Fibroblast of gingiva (primary cell): ENCODE measurements at regions not wholly inside any gene's neighbourhood (a gene's known extent, or its start where the extent isn't known, plus 50 kb on each side); places are given as distances from the start of the nearest gene placed in this dataset.
"Not testable (repeated sequence)": the region's sequence is repeated elsewhere in the genome, so short reads cannot be mapped to it uniquely, and the experiment has no call there.

ENCODE experiments used
- DNase-seq: peaks from one replicate; pipeline ENCODE4 v3.0.0-alpha.2; 2011; ENCODE audit warnings: low read depth

DNA sequence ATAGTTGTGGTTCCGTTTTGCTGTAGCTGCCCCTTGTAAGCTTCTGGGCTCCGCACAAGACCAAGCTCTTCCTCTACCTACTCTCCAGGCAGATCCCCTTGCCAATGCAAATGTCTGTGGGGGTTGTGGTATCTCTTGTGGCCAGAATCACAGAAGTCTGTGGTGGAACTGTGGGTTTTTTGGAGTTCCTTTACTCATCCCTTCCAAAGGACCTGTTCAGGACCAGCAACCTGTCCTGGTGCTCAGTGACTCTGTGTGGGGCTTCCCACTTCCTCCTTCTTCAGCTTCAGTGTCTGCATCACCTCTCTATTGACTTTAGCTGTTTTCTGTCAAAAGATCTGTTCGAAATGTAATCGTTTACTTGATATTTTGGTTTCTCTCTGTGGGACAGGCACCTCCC lies 441.3 kb upstream of the ADAMTSL1 start:
- no peak for DNase-seq

GRCh38 chr9:18036422-18037187 lies 437.3 kb upstream of the ADAMTSL1 start:
- DNase-seq, result no peak

GRCh38 chr9:18037981-18038380 lies 436.0 kb upstream of the ADAMTSL1 start:
- DNase-seq, result no peak

GRCh38 chr9:18040327-18040726 lies 433.6 kb upstream of the ADAMTSL1 start:
- DNase-seq, result no peak

DNA sequence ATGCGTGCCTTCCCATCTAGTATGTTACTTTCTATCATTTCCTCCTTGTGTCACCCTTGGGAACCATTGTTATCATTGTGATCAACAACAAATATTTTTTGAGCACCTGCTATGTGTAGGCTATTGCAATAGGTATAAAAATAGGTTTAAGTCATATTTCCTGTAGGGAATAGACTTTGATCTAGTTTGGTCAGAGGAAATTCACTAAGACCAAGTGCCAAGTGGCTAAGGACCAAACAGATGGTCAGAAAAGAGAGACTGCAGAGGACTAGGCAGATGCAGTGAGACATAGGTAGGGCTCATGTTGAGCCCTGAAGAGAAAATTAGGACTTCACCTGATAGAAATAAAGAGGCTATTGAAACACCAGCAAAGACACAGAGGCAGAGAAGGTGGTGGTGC lies 430.0 kb upstream of the ADAMTSL1 start:
- no peak for DNase-seq

DNA sequence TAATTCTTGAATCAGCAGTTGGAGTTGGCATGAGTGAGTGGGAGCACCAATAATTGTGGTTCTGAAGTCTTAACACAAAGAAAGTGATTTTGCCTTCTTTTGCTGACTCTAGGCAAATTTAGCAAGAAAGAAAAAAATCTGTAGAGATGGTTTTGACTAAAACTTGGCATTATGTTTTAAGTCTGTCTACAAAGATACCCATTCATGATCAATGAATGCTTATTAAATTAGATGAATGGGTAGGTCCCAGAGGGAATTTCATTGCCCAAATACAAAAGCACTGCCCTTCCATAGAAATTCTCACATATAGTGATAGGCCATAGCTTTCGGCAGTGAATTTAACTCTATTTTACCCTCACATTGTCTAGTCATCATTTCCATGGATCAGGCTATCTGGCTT lies 428.6 kb upstream of the ADAMTSL1 start:
- no peak for DNase-seq

- no peak for DNase-seq
Measured at GRCh38 chr9:18046068-18046467, 427.9 kb upstream of the ADAMTSL1 start.

- DNase-seq, result no peak
Measured at GRCh38 chr9:18051638-18052037, 422.3 kb upstream of the ADAMTSL1 start.

- DNase-seq, result no peak
Measured at GRCh38 chr9:18052060-18052459, 421.9 kb upstream of the ADAMTSL1 start.

- no peak for DNase-seq
Measured at GRCh38 chr9:18056269-18056992, 417.5 kb upstream of the ADAMTSL1 start.

DNA sequence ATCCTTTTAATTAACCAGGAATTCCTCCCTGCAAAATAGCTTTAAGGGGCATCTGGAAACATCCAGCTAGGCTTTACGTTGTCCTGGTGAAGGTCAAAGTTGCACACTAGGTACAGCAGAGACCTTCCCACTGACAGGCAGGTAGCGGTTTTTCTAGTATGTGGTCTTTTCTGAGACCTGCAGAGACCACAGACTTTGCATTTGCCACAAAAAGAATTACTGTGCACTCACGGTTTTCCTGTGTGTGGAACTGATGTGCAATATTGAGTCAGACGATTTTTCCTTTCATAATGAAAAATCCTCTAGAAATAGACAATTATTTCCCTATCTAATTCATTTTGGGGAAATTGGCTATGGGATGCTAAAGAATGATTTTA lies 417.0 kb upstream of the ADAMTSL1 start:
- DNase-seq, result no peak

GRCh38 chr9:18058564-18059442 lies 415.1 kb upstream of the ADAMTSL1 start:
- DNase-seq, result no peak

DNA sequence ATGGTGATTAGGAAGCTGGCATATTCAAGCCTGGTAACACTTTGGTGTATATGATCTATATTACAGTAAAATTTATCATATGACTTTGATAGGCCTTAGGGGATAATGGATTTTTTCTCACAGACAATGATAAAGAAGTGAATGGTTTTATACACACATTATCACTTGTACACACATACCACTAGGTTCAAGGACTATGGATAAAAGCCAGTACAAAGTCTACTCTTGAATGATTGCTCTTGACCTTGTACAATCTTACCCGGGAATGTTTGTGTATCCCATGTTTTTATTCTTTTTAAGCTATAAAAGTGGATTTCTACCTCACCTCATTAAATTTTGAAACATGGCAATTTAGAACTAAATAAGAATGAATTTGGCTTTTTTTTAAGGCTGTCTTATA lies 414.5 kb upstream of the ADAMTSL1 start:
- DNase-seq, result no peak

DNA sequence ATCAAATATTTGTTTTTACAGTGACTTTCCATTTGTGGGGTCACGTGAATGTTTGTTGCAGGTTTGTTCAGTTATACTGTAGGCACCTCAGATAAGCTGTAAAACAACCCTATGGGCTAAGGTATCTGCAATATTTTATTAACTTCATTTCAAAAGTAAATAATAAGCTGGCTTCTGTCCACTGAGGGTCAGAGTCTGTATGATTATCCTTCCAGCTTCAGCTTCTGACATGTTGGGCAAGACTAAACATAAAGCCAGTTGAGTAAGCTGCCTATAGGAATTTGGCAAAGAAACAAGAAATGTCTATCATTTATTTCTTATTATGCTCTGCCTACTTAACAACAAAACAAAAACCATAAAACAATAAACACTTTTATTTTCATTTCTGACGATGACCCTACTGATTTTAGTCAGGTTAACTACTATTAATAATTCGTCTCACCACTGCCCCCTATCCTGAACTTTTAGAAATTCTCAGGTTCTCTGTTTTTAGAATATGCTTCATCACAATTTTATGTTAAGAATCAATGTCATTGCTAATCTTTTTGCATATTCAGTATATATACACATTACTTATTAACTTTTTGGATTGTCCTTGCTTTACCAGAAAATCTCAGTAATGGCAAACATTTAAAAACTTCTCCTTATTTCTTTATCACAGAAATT lies 413.6 kb upstream of the ADAMTSL1 start:
- no peak for DNase-seq

GRCh38 chr9:18061332-18061731 lies 412.6 kb upstream of the ADAMTSL1 start:
- no peak for DNase-seq

DNA sequence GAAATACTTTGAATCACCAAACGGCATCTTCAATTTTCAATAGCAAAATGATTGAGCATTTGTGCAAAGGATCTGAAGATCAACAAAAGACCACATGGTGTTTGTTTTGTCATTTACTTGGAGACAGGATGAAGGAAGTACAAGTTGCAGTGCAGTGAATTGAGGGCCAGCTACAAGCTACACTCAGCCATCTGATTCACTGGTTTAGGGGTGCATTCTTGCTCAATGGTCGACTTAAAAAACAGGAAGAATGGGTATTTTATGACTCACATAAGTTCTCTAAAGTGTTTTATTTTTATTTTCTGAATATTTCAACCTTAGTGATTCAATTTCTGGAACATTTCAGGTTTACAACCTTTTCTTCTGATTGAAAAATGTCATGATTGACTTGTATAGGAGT lies 412.1 kb upstream of the ADAMTSL1 start:
- DNase-seq, result no peak

DNA sequence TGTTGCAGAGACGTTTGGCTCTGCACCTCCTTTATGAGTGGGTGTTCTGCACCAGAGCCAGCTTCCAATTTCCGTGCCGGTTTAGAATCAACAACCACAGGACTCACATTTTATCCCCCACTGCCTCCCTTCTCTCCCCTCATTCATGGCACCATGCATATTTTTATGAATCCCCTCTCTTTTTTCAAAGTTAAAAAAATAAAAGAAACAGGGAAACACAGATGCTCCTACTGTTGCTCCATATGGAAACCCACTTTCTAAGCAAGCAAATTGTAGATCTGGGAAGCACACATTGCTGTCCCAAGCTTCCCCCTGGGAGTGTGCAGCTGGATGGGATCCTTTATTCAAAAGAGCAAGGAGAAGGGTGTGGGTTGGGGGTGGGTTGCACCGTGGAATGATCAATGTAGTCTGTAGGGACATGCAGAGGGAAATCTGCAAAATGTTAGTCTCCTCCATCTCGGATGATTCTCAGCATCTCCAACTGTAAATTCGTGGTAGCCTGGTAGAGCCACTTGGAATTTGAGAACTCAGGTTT lies 410.0 kb upstream of the ADAMTSL1 start:
- no peak for DNase-seq

GRCh38 chr9:18066608-18067007 lies 407.3 kb upstream of the ADAMTSL1 start:
- DNase-seq, result not testable (repeated sequence)

DNA sequence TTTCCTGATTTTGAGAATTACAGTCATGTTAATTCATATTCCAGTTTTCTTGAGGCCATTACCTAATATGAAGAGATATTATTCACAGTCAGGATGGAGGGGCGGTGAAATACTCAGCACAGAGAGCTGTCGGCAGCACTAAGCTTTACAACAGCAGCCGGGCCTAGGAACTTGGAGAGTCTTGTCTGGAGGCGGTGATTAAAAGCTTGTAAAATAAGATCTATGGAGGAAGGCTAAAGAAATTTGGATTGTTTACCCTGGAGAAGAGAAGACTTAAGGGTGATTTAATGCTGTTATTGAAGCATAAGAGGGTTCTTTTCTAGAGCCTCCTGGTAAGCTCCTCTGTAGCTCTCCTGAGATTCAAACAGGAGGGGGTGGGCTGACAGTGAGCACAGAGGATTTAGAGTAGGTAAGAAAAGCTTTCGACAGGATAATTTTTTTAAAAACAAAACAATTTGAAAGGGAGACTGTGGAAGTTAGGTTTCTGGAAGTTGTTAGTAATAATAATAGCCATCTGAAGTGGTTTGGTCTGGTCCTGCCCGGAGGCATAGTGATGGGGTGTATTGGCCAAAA lies 406.3 kb upstream of the ADAMTSL1 start:
- no peak for DNase-seq

DNA sequence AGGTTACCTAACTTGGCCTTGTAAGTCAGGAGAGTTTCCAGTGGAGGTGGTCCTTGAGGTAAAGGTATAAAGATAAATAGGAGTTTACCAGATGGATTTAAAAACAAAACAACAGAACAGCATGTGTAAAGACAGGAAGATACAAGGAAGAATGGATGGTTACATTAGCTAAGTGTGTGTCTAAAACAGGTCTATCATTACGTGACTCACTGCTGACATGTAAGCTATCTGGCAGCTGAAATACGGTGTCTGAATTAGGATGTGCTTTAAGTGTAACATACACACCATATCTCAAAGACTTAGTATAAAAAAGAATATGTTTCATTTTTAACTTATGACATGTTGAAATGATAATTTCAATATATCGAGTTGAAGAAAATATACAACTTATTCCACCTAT lies 405.1 kb upstream of the ADAMTSL1 start:
- no peak for DNase-seq

DNA sequence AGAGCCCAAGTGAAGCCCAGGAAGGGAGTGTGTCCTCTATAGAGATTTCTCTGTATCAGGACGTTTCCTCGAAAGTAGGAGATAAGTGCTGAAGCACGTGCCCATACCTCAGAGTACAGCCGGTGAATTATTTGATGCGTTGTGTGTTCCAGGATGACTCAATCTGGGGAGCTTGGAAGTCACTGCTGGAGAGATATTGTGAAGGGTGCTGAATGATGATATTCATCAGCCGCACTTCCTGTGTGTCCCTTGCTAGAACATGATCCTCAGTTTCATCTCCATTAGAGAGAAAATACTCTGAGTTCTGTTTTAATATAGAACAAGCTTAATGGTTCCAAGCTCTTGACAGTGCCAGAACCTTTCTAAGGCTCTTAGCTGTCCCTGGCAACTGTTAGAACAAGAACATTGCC lies 402.3 kb upstream of the ADAMTSL1 start:
- DNase-seq, result no peak

- DNase-seq, result no peak
Measured at GRCh38 chr9:18073002-18073401, 401.0 kb upstream of the ADAMTSL1 start.
